GM12878 (cell line): ENCODE measurements at regions not wholly inside any gene's neighbourhood (a gene's known extent, or its start where the extent isn't known, plus 50 kb on each side); places are given as distances from the start of the nearest gene placed in this dataset.

ENCODE experiments used
- ATAC-seq: fragments of 200-7000 bp; cut with Tn5 transposase; 3 replicates; pipeline ENCODE4 v1.9.1; 2020; ENCODE audit warnings: mild to moderate bottlenecking, moderate library complexity
- BruUV-seq: library from RNA; stranded (reverse); fragments of 400-500 nt; replicated peaks from 2 replicates; lab custom pipeline; 2021; lab: Mats Ljungman, UMichigan
- CTCF ChIA-PET: fragments of 300-600 bp; sonication (Branson Sonifier 250); formaldehyde crosslinking; extraction: SDS; loops from one replicate; lab custom pipeline; 2021; ENCODE audit warnings: inconsistent platforms; lab: Yijun Ruan, JAX
- POLR2A ChIA-PET: fragments of 350-600 bp; formaldehyde crosslinking; extraction: SDS; loops from one replicate; lab custom pipeline; 2021; ENCODE audit warnings: inconsistent platforms; lab: Charles Lee
- RAD21 ChIA-PET: fragments of 300-600 bp; sonication (Branson Sonifier 250); formaldehyde crosslinking; loops from one replicate; lab custom pipeline; 2023; ENCODE audit warnings: antibody characterized with exemption; ENCODE audit not compliant: unreplicated experiment; lab: Charles Lee
- SMC1A ChIA-PET: fragments of 300-600 bp; sonication (Branson Sonifier 250); formaldehyde crosslinking; loops from one replicate; lab custom pipeline; 2023; ENCODE audit not compliant: unreplicated experiment, uncharacterized antibody; lab: Charles Lee
- DNase-seq: peaks from one replicate; pipeline ENCODE4 v3.0.0-alpha.2; 2011; ENCODE audit warnings: low read depth, low spot score
- FAIRE-seq: peaks from 3 replicates; lab custom pipeline; 2011; peaks lifted over from hg19 to GRCh38; lab: Jason Lieb, UNC
- H2AFZ ChIP-seq: 2 replicates; pipeline ENCODE4 v1.6.0; 2011; ENCODE audit warnings: low read depth, low read length, control low read depth; ENCODE audit not compliant: control insufficient read depth
- H3K27ac ChIP-seq: 2 replicates; pipeline ENCODE4 v1.5.1; 2011; ENCODE audit warnings: control low read depth; ENCODE audit not compliant: control insufficient read depth, insufficient read depth
- H3K27me3 ChIP-seq, 2 experiments: replicated peaks in 1 of 2; 2 replicates each; pipeline versions ENCODE4 v1.6.0 to v1.6.1; 2011; ENCODE audit warnings: low read length in 1 of 2; ENCODE audit not compliant: control insufficient read depth in 2 of 2, insufficient read depth in 2 of 2
- H3K36me3 ChIP-seq, 2 experiments: 2 replicates each; pipeline ENCODE4 v1.5.1; 2011; ENCODE audit warnings: low read length in 1 of 2; ENCODE audit not compliant: control insufficient read depth in 2 of 2, insufficient read depth in 2 of 2
- H3K4me1 ChIP-seq: 2 replicates; pipeline ENCODE4 v1.6.1; 2011; ENCODE audit warnings: mild to moderate bottlenecking, low read length, moderate library complexity, mixed read lengths; ENCODE audit not compliant: control insufficient read depth, insufficient read depth
- H3K4me2 ChIP-seq: 2 replicates; pipeline ENCODE4 v1.6.0; 2011; ENCODE audit warnings: control low read depth; ENCODE audit not compliant: control insufficient read depth, insufficient read depth
- H3K4me3 ChIP-seq: fragments of 200-600 bp; sonication (generic); 2 replicates; pipeline ENCODE4 v1.5.1; 2016
- H3K79me2 ChIP-seq: 2 replicates; pipeline ENCODE4 v1.6.0; 2011; ENCODE audit warnings: low read length; ENCODE audit not compliant: control insufficient read depth, insufficient read depth
- H3K9ac ChIP-seq: 2 replicates; pipeline ENCODE4 v1.8.0; 2011; ENCODE audit warnings: low read length, control low read depth, mixed read lengths; ENCODE audit not compliant: control insufficient read depth, insufficient read depth
- H3K9me3 ChIP-seq: replicated peaks from 3 replicates; pipeline ENCODE4 v1.5.1; 2011; ENCODE audit warnings: mild to moderate bottlenecking, low read length; ENCODE audit not compliant: control insufficient read depth, insufficient read depth
- H4K20me1 ChIP-seq: 2 replicates; pipeline ENCODE4 v1.6.0; 2011; ENCODE audit not compliant: control insufficient read depth, insufficient read depth
- EZH2 ChIP-seq: IDR thresholded peaks from 2 replicates; pipeline ENCODE4 v1.6.1; 2012; ENCODE audit warnings: low read depth, mild to moderate bottlenecking, control low read depth, inconsistent platforms, low read length, borderline replicate concordance; ENCODE audit not compliant: control insufficient read depth
- NFIC ChIP-seq: IDR thresholded peaks from 2 replicates; pipeline ENCODE4 v1.6.1; 2012; ENCODE audit warnings: low read depth, mild to moderate bottlenecking, inconsistent platforms, low read length, moderate library complexity
- POLR2AphosphoS2 ChIP-seq: IDR thresholded peaks from 2 replicates; pipeline ENCODE4 v1.6.1; 2011; ENCODE audit warnings: low read depth, mild to moderate bottlenecking, low read length, improper control_type of control experiment, moderate library complexity
- TAF1 ChIP-seq: IDR thresholded peaks from 2 replicates; pipeline ENCODE4 v1.6.1; 2011; ENCODE audit warnings: mild to moderate bottlenecking, low read depth, low read length, borderline replicate concordance
- WGBS: methylation state at CpG from one replicate; pipeline ENCODE4 v1.1.6; 2016; ENCODE audit warnings: low lambda C conversion rate; ENCODE audit not compliant: insufficient replicate concordance, insufficient coverage; ENCODE audit errors: missing lambda C conversion rate; 5-methylcytosine and 5-hydroxymethylcytosine counted together
- in situ Hi-C: fragments of 300-500 bp; cut with MboI; formaldehyde crosslinking; loops from 9 replicates; pipeline ENCODE4 v1.14.3; 2018; ENCODE audit warnings: mixed read lengths
- intact Hi-C: fragments of 100-400 bp; cut with micrococcal nuclease; formaldehyde crosslinking; loops from one replicate; pipeline ENCODE4 v1.14.2; 2022; ENCODE audit not compliant: unreplicated experiment
- TF ChIP-seq, protein P1 (sequence below): IDR thresholded peaks from 2 replicates; pipeline ENCODE4 v1.6.1; 2011; ENCODE audit warnings: mild to moderate bottlenecking, low read depth, low read length, moderate library complexity; ENCODE audit not compliant: insufficient replicate concordance
- TF ChIP-seq, protein P2 (sequence below): fragments of 450-650 bp; formaldehyde crosslinking; IDR thresholded peaks from 2 replicates; pipeline ENCODE4 v1.4.0; 2020; ENCODE audit warnings: mild to moderate bottlenecking, moderate library complexity

DNA sequence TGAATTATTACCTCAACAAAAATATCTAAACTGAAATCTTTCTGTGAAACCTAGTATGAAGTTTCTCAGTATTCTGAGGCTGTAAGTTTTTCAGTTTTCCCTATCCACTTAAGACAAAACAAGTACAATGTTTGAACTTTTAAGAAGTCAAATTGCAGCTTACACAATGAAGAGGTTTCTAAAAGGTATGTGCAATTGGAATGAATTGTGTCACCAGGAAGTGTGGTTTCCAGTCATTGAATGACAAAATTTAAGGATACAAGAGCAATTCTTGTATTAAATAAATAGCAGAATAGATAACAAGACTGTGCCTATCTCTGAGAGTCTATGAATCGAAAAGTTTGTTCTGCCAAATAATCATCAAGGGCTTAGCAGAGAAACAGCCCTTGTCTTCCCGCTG is 207.3 kb downstream of the ANKRD50 start:
- H3K4me2 ChIP-seq: no peak overlapping the region
- no peaks in the 10 kb centered on the region for H4K20me1 ChIP-seq
- H3K27ac ChIP-seq: no peak overlapping the region
- TF ChIP-seq TAF1 (no peak), EZH2 (no peak), POLR2AphosphoS2 (no peak), NFIC (no peak)
- TF ChIP-seq, protein P1, sequence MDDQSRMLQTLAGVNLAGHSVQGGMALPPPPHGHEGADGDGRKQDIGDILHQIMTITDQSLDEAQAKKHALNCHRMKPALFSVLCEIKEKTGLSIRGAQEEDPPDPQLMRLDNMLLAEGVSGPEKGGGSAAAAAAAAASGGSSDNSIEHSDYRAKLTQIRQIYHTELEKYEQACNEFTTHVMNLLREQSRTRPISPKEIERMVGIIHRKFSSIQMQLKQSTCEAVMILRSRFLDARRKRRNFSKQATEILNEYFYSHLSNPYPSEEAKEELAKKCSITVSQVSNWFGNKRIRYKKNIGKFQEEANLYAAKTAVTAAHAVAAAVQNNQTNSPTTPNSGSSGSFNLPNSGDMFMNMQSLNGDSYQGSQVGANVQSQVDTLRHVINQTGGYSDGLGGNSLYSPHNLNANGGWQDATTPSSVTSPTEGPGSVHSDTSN: no peak
- TF ChIP-seq, protein P2, sequence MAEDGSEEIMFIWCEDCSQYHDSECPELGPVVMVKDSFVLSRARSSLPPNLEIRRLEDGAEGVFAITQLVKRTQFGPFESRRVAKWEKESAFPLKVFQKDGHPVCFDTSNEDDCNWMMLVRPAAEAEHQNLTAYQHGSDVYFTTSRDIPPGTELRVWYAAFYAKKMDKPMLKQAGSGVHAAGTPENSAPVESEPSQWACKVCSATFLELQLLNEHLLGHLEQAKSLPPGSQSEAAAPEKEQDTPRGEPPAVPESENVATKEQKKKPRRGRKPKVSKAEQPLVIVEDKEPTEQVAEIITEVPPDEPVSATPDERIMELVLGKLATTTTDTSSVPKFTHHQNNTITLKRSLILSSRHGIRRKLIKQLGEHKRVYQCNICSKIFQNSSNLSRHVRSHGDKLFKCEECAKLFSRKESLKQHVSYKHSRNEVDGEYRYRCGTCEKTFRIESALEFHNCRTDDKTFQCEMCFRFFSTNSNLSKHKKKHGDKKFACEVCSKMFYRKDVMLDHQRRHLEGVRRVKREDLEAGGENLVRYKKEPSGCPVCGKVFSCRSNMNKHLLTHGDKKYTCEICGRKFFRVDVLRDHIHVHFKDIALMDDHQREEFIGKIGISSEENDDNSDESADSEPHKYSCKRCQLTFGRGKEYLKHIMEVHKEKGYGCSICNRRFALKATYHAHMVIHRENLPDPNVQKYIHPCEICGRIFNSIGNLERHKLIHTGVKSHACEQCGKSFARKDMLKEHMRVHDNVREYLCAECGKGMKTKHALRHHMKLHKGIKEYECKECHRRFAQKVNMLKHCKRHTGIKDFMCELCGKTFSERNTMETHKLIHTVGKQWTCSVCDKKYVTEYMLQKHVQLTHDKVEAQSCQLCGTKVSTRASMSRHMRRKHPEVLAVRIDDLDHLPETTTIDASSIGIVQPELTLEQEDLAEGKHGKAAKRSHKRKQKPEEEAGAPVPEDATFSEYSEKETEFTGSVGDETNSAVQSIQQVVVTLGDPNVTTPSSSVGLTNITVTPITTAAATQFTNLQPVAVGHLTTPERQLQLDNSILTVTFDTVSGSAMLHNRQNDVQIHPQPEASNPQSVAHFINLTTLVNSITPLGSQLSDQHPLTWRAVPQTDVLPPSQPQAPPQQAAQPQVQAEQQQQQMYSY (CRISPR knock-in tag): no peak
- no peak overlapping the region for H2AFZ ChIP-seq
- ATAC-seq (no peak), FAIRE-seq (no peak), DNase-seq (no peak)
- in situ Hi-C loops (no loop called here), intact Hi-C loops (no loop called here)
- SMC1A ChIA-PET: no interaction called here
- RAD21 ChIA-PET: no interaction called here
- H3K9me3 ChIP-seq: no peaks in the 10 kb centered on the region
- no peak overlapping the region for H3K4me3 ChIP-seq
- POLR2A ChIA-PET: no interaction called here
- WGBS: 40% methylated on average over 2 of the region's 2 CpGs
- no peaks in the 10 kb centered on the region for H3K79me2 ChIP-seq
- no peaks in the 10 kb centered on the region for H3K4me1 ChIP-seq
- BruUV-seq: no TSS peak
- H3K36me3 ChIP-seq: no peaks in the 10 kb centered on the region
- CTCF ChIA-PET: no interaction called here
- no peak overlapping the region for H3K9ac ChIP-seq
- H3K27me3 ChIP-seq: no peaks in the 10 kb centered on the region
